ENCODE measurements at regions not wholly inside any gene's neighbourhood (a gene's known extent, or its start where the extent isn't known, plus 50 kb on each side); places are given as distances from the start of the nearest gene placed in this dataset.

DNA sequence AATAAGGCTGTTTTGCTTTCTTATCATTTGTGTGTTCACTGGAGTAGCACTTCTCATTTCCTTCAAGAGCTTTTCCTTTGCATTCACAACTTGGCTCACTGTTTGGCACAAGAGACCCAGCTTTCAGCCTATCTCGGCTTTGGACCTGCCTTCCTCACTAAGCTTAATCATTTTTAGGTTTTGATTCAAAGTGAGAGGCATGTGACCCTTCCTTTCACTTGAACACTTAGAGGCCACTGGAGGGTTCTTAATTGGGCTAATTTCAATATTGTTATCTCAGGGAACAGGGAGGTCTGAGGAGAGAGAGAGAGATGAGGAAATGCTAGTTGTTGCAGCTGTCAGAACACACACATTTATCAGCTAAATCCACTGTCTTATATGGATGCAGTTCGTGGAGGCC lies 82.9 kb upstream of the SCAF8 start:
- H3K9ac ChIP-seq (ENCODE audit: low read depth, low read length, poor library complexity, severe bottlenecking): no peak overlapping the region
- no peaks in the 10 kb centered on the region for H3K27me3 ChIP-seq (ENCODE audit: insufficient read depth, low read length, poor library complexity, severe bottlenecking)
- H3K79me2 ChIP-seq (ENCODE audit: insufficient read depth, low read length): no peaks in the 10 kb centered on the region
- H2AFZ ChIP-seq (ENCODE audit: low read length): no peak overlapping the region
- no peak overlapping the region for H3K4me3 ChIP-seq (ENCODE audit: low read length, poor library complexity, severe bottlenecking)
- TF ChIP-seq, protein P1, sequence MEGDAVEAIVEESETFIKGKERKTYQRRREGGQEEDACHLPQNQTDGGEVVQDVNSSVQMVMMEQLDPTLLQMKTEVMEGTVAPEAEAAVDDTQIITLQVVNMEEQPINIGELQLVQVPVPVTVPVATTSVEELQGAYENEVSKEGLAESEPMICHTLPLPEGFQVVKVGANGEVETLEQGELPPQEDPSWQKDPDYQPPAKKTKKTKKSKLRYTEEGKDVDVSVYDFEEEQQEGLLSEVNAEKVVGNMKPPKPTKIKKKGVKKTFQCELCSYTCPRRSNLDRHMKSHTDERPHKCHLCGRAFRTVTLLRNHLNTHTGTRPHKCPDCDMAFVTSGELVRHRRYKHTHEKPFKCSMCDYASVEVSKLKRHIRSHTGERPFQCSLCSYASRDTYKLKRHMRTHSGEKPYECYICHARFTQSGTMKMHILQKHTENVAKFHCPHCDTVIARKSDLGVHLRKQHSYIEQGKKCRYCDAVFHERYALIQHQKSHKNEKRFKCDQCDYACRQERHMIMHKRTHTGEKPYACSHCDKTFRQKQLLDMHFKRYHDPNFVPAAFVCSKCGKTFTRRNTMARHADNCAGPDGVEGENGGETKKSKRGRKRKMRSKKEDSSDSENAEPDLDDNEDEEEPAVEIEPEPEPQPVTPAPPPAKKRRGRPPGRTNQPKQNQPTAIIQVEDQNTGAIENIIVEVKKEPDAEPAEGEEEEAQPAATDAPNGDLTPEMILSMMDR (conservative IDR thresholded peaks at IDR 0.05; ENCODE audit: low read length): no peak
- peaks cover 13% of the 10 kb centered on the region for H3K4me1 ChIP-seq (ENCODE audit: insufficient read depth, low read length, poor library complexity, severe bottlenecking)
- H3F3A ChIP-seq (ENCODE audit: low read depth): no peaks in the 10 kb centered on the region
- H3K4me2 ChIP-seq (ENCODE audit: low read depth, low read length, poor library complexity, severe bottlenecking): no peak overlapping the region
- no peaks in the 10 kb centered on the region for H4K20me1 ChIP-seq (ENCODE audit: insufficient read depth, low read length, poor library complexity, severe bottlenecking)
- H3K36me3 ChIP-seq (ENCODE audit: insufficient read depth, low read length): no peaks in the 10 kb centered on the region
- no peaks in the 10 kb centered on the region for H3K9me2 ChIP-seq (replicated peaks; ENCODE audit: low read depth, low read length)
- H3K9me3 ChIP-seq (ENCODE audit: insufficient read depth, low read depth, low read length): no peaks in the 10 kb centered on the region

GRCh38 chr6:154651656-154652055 lies 81.6 kb upstream of the SCAF8 start:
- H3K9me2 ChIP-seq (replicated peaks; ENCODE audit: low read depth, low read length): no peaks in the 10 kb centered on the region
- no peaks in the 10 kb centered on the region for H4K20me1 ChIP-seq (ENCODE audit: insufficient read depth, low read length, poor library complexity, severe bottlenecking)
- no peaks in the 10 kb centered on the region for H3K79me2 ChIP-seq (ENCODE audit: insufficient read depth, low read length)
- H3K27me3 ChIP-seq (ENCODE audit: insufficient read depth, low read length, poor library complexity, severe bottlenecking): no peaks in the 10 kb centered on the region
- no peaks in the 10 kb centered on the region for H3K36me3 ChIP-seq (ENCODE audit: insufficient read depth, low read length)
- no peaks in the 10 kb centered on the region for H3K9me3 ChIP-seq (ENCODE audit: insufficient read depth, low read depth, low read length)
- no peaks in the 10 kb centered on the region for H3F3A ChIP-seq (ENCODE audit: low read depth)
- no peak overlapping the region for H3K4me2 ChIP-seq (ENCODE audit: low read depth, low read length, poor library complexity, severe bottlenecking)
- no peak overlapping the region for H3K4me3 ChIP-seq (ENCODE audit: low read length, poor library complexity, severe bottlenecking)
- TF ChIP-seq, protein P1 (conservative IDR thresholded peaks at IDR 0.05; ENCODE audit: low read length): no peak
- no peak for TF ChIP-seq EZH2phosphoT487 (IDR thresholded peaks at IDR 0.05; ENCODE audit: borderline replicate concordance)
- H3K4me1 ChIP-seq (ENCODE audit: insufficient read depth, low read length, poor library complexity, severe bottlenecking): peaks cover 13% of the 10 kb centered on the region
- no peak overlapping the region for H3K9ac ChIP-seq (ENCODE audit: low read depth, low read length, poor library complexity, severe bottlenecking)
- no peak overlapping the region for H2AFZ ChIP-seq (ENCODE audit: low read length)

DNA sequence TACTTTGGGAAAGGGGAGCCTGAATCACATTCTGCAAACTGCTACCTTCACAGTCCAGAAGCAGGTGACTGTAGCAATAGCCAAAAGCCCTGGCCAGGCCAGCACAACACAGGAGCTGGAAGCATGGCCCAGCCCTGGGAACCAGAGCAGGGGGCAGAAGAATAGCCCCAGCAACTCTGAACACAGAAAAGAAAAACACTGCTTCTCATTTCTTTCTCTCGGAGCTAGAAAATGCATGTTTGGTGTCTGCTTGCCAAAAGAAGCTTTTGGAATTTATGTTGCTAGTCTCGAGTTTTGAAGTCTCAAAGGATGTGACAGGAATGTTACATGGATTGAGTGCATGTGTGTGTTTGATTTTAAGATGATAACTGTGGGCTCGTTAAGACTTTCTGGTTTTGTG lies 79.8 kb upstream of the SCAF8 start:
- Histone ChIP-seq H3K36me3 (ENCODE audit: insufficient read depth, low read length) (no peaks in the 10 kb centered on the region), H2AFZ (ENCODE audit: low read length) (no peak overlapping the region), H3K9me3 (ENCODE audit: insufficient read depth, low read depth, low read length) (no peaks in the 10 kb centered on the region), H4K20me1 (ENCODE audit: insufficient read depth, low read length, poor library complexity, severe bottlenecking) (no peaks in the 10 kb centered on the region), H3K4me1 (ENCODE audit: insufficient read depth, low read length, poor library complexity, severe bottlenecking) (peaks cover 13% of the 10 kb centered on the region), H3K27me3 (ENCODE audit: insufficient read depth, low read length, poor library complexity, severe bottlenecking) (no peaks in the 10 kb centered on the region), H3K4me3 (ENCODE audit: low read length, poor library complexity, severe bottlenecking) (no peak overlapping the region), H3K9me2 (replicated peaks; ENCODE audit: low read depth, low read length) (no peaks in the 10 kb centered on the region), H3K4me2 (ENCODE audit: low read depth, low read length, poor library complexity, severe bottlenecking) (peak overlapping the region; percentile 18), H3F3A (ENCODE audit: low read depth) (no peaks in the 10 kb centered on the region), H3K9ac (ENCODE audit: low read depth, low read length, poor library complexity, severe bottlenecking) (no peak overlapping the region), H3K79me2 (ENCODE audit: insufficient read depth, low read length) (no peaks in the 10 kb centered on the region)
- TF ChIP-seq EZH2phosphoT487 (IDR thresholded peaks at IDR 0.05; ENCODE audit: borderline replicate concordance): no peak
- TF ChIP-seq, protein P1 (conservative IDR thresholded peaks at IDR 0.05; ENCODE audit: low read length): no peak
